Caco-2 (cell line): ENCODE measurements at regions not wholly inside any gene's neighbourhood (a gene's known extent, or its start where the extent isn't known, plus 50 kb on each side); places are given as distances from the start of the nearest gene placed in this dataset.

Experiments
- BruUV-seq: library from RNA; stranded (reverse); fragments of 400-500 nt; replicated peaks from 2 replicates; lab custom pipeline; 2021; lab: Mats Ljungman, UMichigan
- CTCF ChIA-PET: fragments of 300-600 bp; sonication (Branson Sonifier 250); formaldehyde crosslinking; loops from one replicate; lab custom pipeline; 2022; ENCODE audit warnings: antibody characterized with exemption; lab: Charles Lee
- POLR2A ChIA-PET: fragments of 300-600 bp; sonication (Branson Sonifier 250); formaldehyde crosslinking; loops from one replicate; lab custom pipeline; 2022; ENCODE audit warnings: antibody characterized with exemption; lab: Charles Lee
- DNase-seq, 2 experiments: peaks; one replicate each; pipeline versions ENCODE4 v3.0.0 to v3.0.0-alpha.2; 2020 to 2022
- H3K27me3 ChIP-seq: replicated peaks from 2 replicates; pipeline ENCODE4 v1.6.0; 2011; ENCODE audit warnings: low read length; ENCODE audit not compliant: control insufficient read depth, insufficient read depth
- H3K36me3 ChIP-seq: 2 replicates; pipeline ENCODE4 v1.5.1; 2011; ENCODE audit warnings: low read length; ENCODE audit not compliant: control insufficient read depth, insufficient read depth
- H3K4me1 ChIP-seq: fragments of 250-450 bp; sonication (Bioruptor Pico); 2 replicates; pipeline ENCODE4 v1.5.1; 2020; ENCODE audit warnings: mild to moderate bottlenecking
- H3K4me3 ChIP-seq: 2 replicates; pipeline ENCODE4 v1.5.1; 2011; ENCODE audit warnings: low read depth, mild to moderate bottlenecking, control low read depth, low read length
- H3K9me3 ChIP-seq: fragments of 250-450 bp; sonication (Bioruptor Pico); 2 replicates; pipeline ENCODE4 v1.5.1; 2020; ENCODE audit warnings: mild to moderate bottlenecking, moderate library complexity
- H3K27ac Mint-ChIP-seq: one replicate; pipeline ENCODE4 v1.8.0; 2022; ENCODE audit warnings: mixed read lengths; ENCODE audit not compliant: unreplicated experiment
- H3K27me3 Mint-ChIP-seq: one replicate; pipeline ENCODE4 v1.8.0; 2022; ENCODE audit warnings: mixed read lengths; ENCODE audit not compliant: insufficient read depth, unreplicated experiment
- H3K36me3 Mint-ChIP-seq: one replicate; pipeline ENCODE4 v1.8.0; 2022; ENCODE audit warnings: mild to moderate bottlenecking, mixed read lengths; ENCODE audit not compliant: insufficient read depth, unreplicated experiment
- H3K4me1 Mint-ChIP-seq: one replicate; pipeline ENCODE4 v1.8.0; 2022; ENCODE audit warnings: low read depth, mixed read lengths; ENCODE audit not compliant: unreplicated experiment
- H3K4me3 Mint-ChIP-seq: one replicate; pipeline ENCODE4 v1.8.0; 2022; ENCODE audit warnings: mild to moderate bottlenecking, moderate library complexity, mixed read lengths; ENCODE audit not compliant: unreplicated experiment
- H3K9me3 Mint-ChIP-seq: one replicate; pipeline ENCODE4 v1.8.0; 2022; ENCODE audit warnings: mixed read lengths; ENCODE audit not compliant: unreplicated experiment
- CTCF ChIP-seq, 2 experiments: fragments of 200-600 bp in 1 of 2; IDR thresholded peaks; 1 replicate in 1 of 2; 2 replicates in 1 of 2; pipeline versions ENCODE4 v1.5.1 to v1.8.0; 2011 to 2022; ENCODE audit warnings: antibody characterized with exemption in 1 of 2, control low read depth in 1 of 2, inconsistent platforms in 1 of 2, low read depth in 1 of 2, low read length in 1 of 2, mild to moderate bottlenecking in 1 of 2, moderate library complexity in 1 of 2; ENCODE audit not compliant: insufficient read depth in 1 of 2, severe bottlenecking in 1 of 2, unreplicated experiment in 1 of 2
- intact Hi-C: fragments of 100-400 bp; cut with micrococcal nuclease; formaldehyde crosslinking; loops from one replicate; pipeline ENCODE4 v1.10.0; 2022; ENCODE audit not compliant: unreplicated experiment

GRCh38 chr10:21030091-21030490 is 133.0 kb upstream of the NEBL start:
- no peaks in the 10 kb centered on the region for H3K36me3 Mint-ChIP-seq
- intact Hi-C loops: no loop called here
- Histone ChIP-seq H3K4me3 (no peak overlapping the region), H3K4me1 (no peaks in the 10 kb centered on the region), H3K27me3 (no peaks in the 10 kb centered on the region), H3K36me3 (no peaks in the 10 kb centered on the region), H3K9me3 (0 out of 2 replicates have a peak, but pooled peaks cover 7% of the 10 kb centered on the region)
- no peak overlapping the region for H3K4me3 Mint-ChIP-seq
- DNase-seq: no peak
- POLR2A ChIA-PET: no interaction called here
- TF ChIP-seq CTCF (IDR thresholded peaks at IDR 0.05; ENCODE audit: insufficient read depth in 1 of 2, low read depth in 1 of 2, low read length in 1 of 2, severe bottlenecking in 1 of 2, unreplicated experiment in 1 of 2): no peak
- CTCF ChIA-PET: no interaction called here
- no peak overlapping the region for H3K27ac Mint-ChIP-seq
- H3K27me3 Mint-ChIP-seq: no peaks in the 10 kb centered on the region
- BruUV-seq: no TSS peak
- peaks cover 13% of the 10 kb centered on the region for H3K9me3 Mint-ChIP-seq
- H3K4me1 Mint-ChIP-seq: peaks cover 1% of the 10 kb centered on the region

- H3K4me1 Mint-ChIP-seq: peaks cover 7% of the 10 kb centered on the region
- Histone ChIP-seq H3K4me1 (no peaks in the 10 kb centered on the region), H3K4me3 (no peak overlapping the region), H3K9me3 (no peaks in the 10 kb centered on the region), H3K36me3 (no peaks in the 10 kb centered on the region), H3K27me3 (no peaks in the 10 kb centered on the region)
- TF ChIP-seq CTCF (IDR thresholded peaks at IDR 0.05; ENCODE audit: insufficient read depth in 1 of 2, low read depth in 1 of 2, low read length in 1 of 2, severe bottlenecking in 1 of 2, unreplicated experiment in 1 of 2): no peak
- no peaks in the 10 kb centered on the region for H3K27me3 Mint-ChIP-seq
- no peaks in the 10 kb centered on the region for H3K36me3 Mint-ChIP-seq
- ChIA-PET CTCF (interaction anchor here (0.6 kb wide), 1 partner anchor 70 kb away, joined by 3 read pairs; no protein-coding TSS in a partner anchor), POLR2A (no interaction called here)
- H3K27ac Mint-ChIP-seq: no peak overlapping the region
- intact Hi-C loops: loop anchor here (5.0 kb wide), 1 partner anchor 146 kb away; no protein-coding TSS in a partner anchor
- DNase-seq: no peak
- BruUV-seq: no TSS peak
- H3K4me3 Mint-ChIP-seq: no peak overlapping the region
- H3K9me3 Mint-ChIP-seq: peaks cover 9% of the 10 kb centered on the region
Observed at GRCh38 chr10:21022821-21023220, 125.7 kb upstream of the NEBL start.

- Mint-ChIP-seq H3K4me1 (peaks cover 7% of the 10 kb centered on the region), H3K27ac (no peak overlapping the region), H3K27me3 (no peaks in the 10 kb centered on the region), H3K9me3 (peaks cover 9% of the 10 kb centered on the region), H3K36me3 (no peaks in the 10 kb centered on the region), H3K4me3 (no peak overlapping the region)
- DNase-seq: peak; percentile 54 to 55
- Histone ChIP-seq H3K27me3 (no peaks in the 10 kb centered on the region), H3K4me3 (no peak overlapping the region), H3K4me1 (no peaks in the 10 kb centered on the region), H3K9me3 (no peaks in the 10 kb centered on the region), H3K36me3 (no peaks in the 10 kb centered on the region)
- ChIA-PET POLR2A (no interaction called here), CTCF (interaction anchor here (0.5 to 1.0 kb wide), 4 partner anchors 22 to 394 kb away, joined by 3 to 4 read pairs (median 4); no protein-coding TSS in a partner anchor)
- BruUV-seq: no TSS peak
- intact Hi-C loops: loop anchor here (5.0 kb wide), 1 partner anchor 145 kb away; no protein-coding TSS in a partner anchor
- peak; percentile 49 to 52 for TF ChIP-seq CTCF (IDR thresholded peaks at IDR 0.05; ENCODE audit: insufficient read depth in 1 of 2, low read depth in 1 of 2, low read length in 1 of 2, severe bottlenecking in 1 of 2, unreplicated experiment in 1 of 2)
Observed at GRCh38 chr10:21021843-21022594, 124.9 kb upstream of the NEBL start.
